GM21825 (cell line): ENCODE measurements at regions not wholly inside any gene's neighbourhood (a gene's known extent, or its start where the extent isn't known, plus 50 kb on each side); places are given as distances from the start of the nearest gene placed in this dataset.

Source experiments
- ATAC-seq: cut with Tn5 transposase; IDR thresholded peaks from one replicate; pipeline ENCODE4 v1.9.1; 2021; ENCODE audit warnings: mild to moderate bottlenecking, moderate library complexity; ENCODE audit not compliant: unreplicated experiment

GRCh38 chr15:77798847-77799246, 166.1 kb upstream of the LINGO1 start:
- no peak for ATAC-seq

GRCh38 chr15:77798151-77798835, 165.6 kb upstream of the LINGO1 start:
- ATAC-seq, result no peak

- no peak for ATAC-seq
Observed at GRCh38 chr15:77797270-77797669, 164.6 kb upstream of the LINGO1 start.

GRCh38 chr15:77796046-77796729, 163.5 kb upstream of the LINGO1 start:
- no peak for ATAC-seq

- ATAC-seq, result no peak
Observed at GRCh38 chr15:77795446-77795845, 162.7 kb upstream of the LINGO1 start.

GRCh38 chr15:77791941-77792340, 159.2 kb upstream of the LINGO1 start:
- ATAC-seq, result no peak

GRCh38 chr15:77790481-77790880, 157.8 kb upstream of the LINGO1 start:
- no peak for ATAC-seq

- ATAC-seq, result no peak
Observed at GRCh38 chr15:77786956-77787355, 154.2 kb upstream of the LINGO1 start.

- no peak for ATAC-seq
Observed at GRCh38 chr15:77786181-77786890, 153.6 kb upstream of the LINGO1 start.

- no peak for ATAC-seq
Observed at GRCh38 chr15:77784361-77785292, 151.9 kb upstream of the LINGO1 start.

- no peak for ATAC-seq
Observed at GRCh38 chr15:77783636-77784035, 150.9 kb upstream of the LINGO1 start.

- ATAC-seq, result no peak
Observed at GRCh38 chr15:77782691-77783090, 150.0 kb upstream of the LINGO1 start.

GRCh38 chr15:77781946-77782240, 149.2 kb upstream of the LINGO1 start:
- ATAC-seq, result no peak

- no peak for ATAC-seq
Observed at GRCh38 chr15:77781151-77781945, 148.6 kb upstream of the LINGO1 start.

- no peak for ATAC-seq
Observed at GRCh38 chr15:77778802-77779201, 146.1 kb upstream of the LINGO1 start.

GRCh38 chr15:77775837-77776236, 143.1 kb upstream of the LINGO1 start:
- ATAC-seq, result no peak

- ATAC-seq, result no peak
Observed at GRCh38 chr15:77775373-77775772, 142.7 kb upstream of the LINGO1 start.

GRCh38 chr15:77774350-77774749, 141.6 kb upstream of the LINGO1 start:
- no peak for ATAC-seq

GRCh38 chr15:77773903-77774302, 141.2 kb upstream of the LINGO1 start:
- ATAC-seq, result no peak

- no peak for ATAC-seq
Observed at GRCh38 chr15:77772641-77773402, 140.1 kb upstream of the LINGO1 start.
